OCI-M1 (cell line): ENCODE measurements at regions not wholly inside any gene's neighbourhood (a gene's known extent, or its start where the extent isn't known, plus 50 kb on each side); places are given as distances from the start of the nearest gene placed in this dataset.

Source experiments
- DNase-seq: peaks from one replicate; lab custom pipeline; 2025; lab: John Stamatoyannopoulos, UW

DNA sequence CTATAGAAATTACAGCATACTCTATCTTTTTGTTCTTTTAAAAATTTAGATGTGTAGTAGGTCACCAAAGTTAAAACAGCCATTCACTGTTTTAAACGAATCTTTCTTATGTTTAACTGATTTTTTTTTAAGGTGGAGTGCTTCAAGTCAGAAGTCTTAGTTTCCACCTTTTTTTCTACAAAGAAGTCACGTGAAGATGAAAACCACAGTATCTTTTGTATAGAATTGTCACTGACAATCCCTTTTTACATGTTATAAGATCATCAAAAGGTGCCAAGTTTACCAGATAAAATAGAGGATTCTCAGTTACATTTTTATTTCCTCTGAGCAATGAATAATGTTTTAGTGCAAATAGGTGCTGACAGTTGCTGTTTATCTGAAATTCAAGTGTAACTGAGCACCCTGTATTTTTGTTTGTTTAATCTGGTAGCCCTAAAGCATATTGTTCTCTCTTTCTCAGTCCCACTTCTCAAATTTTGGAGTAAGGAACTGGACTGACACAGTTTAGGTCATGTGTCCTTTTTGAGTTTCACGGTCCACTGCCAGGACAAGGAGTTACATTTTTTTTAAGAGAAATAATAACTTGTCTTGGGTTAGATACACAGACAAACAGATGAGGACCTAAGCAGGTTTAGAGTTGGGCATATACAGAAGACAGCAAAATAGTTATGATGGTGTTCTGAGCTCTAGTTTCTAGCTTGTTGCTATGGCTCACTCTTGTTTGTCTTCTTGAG is 233.2 kb upstream of the MBL2 start:
- DNase-seq, result peak; percentile 72

DNA sequence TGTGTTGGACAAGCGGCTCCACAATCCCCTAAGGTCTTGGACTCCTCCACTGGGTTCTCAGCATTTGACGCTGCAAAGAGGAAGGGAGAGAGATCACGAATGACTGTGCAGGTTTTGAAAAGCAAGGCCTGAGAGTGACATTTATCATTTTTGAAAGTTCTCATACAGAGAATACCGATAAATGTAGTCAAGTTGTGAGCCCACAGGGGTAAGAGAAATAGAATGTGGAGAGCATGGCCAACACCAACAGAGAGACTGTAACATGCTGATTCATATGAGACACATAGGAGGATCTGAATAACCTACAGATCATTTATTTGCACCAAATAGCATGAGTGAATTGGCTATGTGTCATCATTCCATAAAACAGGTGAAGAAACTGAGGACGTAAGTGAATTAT is 230.5 kb upstream of the MBL2 start:
- DNase-seq, result peak; percentile 91

DNA sequence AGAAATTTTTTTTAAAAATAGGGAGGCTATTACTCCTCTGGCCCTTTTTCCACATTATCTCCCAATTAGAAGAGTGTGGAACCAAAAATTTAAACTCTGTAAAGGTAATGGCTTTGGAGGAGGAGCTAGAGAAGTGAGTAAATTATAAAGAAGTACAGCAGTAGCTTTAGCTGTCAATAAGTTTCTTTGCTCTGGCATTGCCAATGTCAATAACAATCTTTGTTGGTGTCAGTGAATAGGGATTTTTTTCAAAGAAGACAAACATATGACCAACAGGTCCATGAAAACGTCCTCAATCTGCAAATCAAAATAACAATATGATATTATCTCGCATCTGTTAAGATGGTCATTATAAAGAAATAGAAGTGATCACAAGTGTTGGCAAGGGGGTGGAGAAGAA is 227.1 kb upstream of the MBL2 start:
- no peak for DNase-seq

DNA sequence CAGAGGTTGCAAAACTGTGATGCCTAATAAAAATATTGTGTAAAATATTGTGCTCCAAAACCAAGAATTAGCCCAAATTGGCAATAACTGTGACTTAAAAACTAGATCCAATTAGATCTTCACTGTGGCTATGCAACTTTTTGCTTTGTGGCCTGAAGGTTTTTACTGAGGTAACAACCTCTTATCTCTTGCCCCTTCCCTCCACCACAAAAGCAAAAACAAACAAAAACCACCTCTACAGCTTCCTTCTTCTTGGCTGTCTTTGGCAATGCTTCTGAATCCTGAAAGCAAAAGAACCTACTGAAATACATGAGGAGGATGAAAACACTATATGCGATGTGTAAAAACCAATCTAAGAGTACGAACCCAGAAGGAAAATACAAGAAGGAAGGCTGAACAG is 226.7 kb upstream of the MBL2 start:
- DNase-seq, result peak; percentile 77

DNA sequence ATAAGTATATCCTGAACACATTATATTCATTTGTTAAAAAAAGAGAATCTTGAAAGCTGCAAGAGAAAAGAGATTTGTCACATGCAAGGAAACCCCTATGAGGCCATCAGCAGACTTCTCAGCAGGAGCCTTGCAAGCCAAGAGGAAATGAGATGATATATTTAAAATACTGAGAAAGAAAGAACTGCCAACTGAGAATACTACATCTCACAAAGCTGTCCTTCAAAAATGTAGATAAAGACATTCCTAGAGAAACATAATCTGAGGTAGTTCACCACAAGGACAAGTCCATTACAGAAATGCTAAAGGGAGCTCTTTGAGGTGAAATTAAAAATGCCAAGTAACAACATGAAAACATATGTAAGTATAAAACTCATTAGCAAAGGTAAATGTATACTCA is 224.4 kb upstream of the MBL2 start:
- peak; percentile 45 for DNase-seq

DNA sequence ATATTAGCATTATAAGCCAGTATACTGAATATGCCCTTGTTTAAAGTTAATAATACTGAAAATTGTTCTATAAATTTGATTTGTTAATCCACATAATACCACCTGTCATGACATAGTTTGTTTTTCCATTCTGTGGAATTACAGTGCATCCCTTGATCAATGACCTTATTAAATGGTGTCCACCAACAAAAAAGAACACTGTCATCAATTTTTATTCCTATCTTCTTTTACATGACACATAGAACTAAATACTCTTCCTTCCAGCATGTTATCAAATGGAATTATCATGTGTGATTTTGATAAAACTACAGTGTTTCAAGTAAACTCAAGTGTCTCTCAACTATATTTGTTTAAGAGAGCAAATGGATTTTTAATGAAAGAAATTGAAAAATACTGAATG is 221.8 kb upstream of the MBL2 start:
- DNase-seq, result no peak

DNA sequence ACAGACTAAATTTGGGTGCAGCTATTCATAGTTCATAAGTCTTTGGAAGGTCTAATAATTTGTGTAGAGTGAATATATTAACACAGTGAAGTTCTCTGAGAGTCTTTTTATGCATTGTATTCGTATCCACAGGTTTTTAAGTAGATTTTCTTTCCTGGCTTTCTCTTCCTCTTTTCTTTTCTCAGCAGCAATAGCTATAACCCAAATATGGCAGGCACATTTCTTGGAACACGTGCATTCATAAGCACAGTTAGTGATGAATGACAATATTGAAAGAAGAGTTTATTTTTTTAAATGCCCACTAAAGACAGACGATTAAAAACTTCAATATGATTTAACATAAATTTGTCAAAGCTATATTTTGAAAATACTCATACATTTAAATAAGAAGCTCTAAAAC is 220.5 kb upstream of the MBL2 start:
- DNase-seq, result peak; percentile 21

DNA sequence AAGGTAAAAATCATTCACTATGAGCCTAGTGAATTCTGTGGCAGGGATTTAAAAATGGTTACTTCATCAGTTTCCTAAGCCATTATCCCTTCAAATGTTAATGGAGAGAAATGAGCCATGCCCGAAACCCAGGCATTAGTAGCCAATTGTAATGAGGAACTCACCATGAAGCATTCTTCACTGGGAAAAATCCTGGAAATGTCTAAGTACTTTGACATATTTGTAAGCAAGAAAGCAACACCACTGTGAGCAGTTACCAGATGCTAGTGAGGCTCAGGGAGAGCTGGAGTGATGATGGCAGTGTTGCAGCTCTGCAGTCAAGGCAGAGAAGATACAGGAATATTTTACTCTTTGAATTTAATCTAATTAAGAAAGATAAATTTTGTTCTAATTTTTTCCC is 220.0 kb upstream of the MBL2 start:
- no peak for DNase-seq

DNA sequence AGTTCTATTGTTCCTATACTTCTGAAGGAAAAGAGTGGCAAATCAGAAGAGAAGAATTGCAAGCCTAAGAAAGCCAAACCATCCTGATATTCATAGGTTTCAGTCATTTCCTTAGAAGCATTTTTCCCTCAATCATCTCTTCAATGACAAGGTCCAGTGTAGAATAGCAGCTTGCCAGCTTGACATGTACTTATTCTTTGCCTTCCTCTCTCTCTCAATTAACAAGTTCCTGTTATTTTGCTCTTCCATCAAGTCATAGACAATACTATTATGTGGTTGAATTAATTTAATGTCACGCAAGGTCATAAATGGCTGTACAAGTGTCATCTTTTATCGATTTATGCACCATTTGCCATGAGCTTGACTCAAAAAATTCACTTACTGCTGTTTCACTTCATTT is 216.3 kb upstream of the MBL2 start:
- no peak for DNase-seq

DNA sequence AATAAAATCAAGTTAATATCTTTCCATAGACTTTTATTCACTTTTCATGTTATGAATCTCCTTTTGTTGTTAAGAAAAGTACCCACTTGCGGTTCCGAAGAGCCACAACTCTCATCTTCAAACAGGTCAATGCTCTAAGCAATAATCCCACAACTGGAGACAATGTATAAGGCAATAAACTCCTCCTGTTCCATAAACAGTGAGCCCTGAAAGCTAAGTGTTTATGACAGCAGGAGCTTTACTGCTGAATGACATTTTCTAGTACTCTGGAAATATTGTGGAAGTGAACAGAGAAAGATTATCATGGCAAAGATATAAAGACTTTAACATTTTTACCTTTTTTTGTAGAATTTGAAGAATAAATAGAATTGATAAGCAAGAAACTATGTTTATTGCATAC is 213.5 kb upstream of the MBL2 start:
- DNase-seq, result no peak

DNA sequence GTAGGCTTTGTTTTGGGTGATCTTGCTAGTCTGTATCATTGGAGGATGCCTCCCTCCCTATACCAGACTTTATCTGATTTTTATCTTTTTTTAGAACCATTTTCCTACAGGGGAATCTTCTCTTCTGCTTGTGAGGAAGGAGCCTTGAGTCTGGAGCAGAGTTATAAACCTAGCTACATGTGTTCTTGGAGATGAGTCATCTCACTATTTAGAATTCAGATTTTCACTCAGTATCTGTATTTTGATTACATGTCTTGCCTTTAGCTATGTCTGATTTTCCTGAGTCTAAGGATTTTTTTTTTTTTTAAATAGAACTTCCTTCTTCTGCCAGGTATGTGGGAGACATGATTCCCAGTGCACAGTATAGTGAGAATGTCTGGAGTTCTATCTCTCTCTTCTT is 211.6 kb upstream of the MBL2 start:
- peak; percentile 11 for DNase-seq

DNA sequence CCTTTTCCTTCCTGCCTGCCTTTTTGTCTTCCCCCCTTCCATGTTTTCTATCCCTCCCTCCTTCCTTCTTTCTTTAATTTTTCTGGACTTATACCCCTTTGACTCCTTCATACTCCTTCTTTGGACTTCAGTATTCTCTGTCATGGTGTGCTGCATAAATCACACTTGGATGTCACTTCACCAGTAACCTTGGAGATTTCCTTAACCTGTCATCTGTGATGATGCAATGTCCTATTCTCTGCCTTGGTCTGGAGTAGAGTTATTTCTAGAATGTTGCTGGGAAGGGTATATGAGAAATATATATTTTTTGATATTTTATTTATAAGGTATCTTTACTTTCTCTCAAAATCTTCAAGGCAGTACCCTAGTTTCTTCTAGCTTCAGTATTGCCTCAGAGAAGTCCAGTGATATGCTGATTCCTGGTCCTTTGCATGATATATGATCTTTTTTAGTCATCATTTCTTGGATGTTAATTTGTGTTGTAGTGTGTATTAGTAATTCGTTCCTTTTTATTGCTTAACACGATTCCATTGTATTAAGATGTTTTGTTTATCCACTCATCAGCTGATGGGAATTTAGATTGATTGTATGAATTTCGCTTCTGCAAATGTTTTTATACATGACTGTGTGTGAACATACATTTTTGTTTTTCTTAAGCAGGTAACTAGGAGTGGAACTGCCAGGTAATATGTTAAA is 206.9 kb upstream of the MBL2 start:
- DNase-seq, result peak; percentile 49

DNA sequence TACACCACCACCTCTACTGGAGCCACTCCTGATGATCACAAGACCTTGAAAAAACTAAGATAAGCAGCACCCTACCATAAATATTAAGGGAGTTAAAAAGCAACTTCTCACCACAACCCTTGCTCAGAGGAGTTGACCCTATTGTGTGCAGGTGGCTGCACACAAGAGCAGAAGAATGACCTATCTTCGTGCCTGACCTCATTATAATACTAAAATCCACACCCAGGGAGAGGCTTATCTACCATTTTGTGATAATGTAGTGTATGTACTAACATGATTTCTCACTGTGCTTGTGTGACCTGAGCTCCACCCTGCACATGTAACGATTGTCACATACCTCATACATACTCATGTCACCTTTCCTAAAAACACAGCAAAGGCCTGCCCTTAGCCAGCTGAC is 205.0 kb upstream of the MBL2 start:
- no peak for DNase-seq

DNA sequence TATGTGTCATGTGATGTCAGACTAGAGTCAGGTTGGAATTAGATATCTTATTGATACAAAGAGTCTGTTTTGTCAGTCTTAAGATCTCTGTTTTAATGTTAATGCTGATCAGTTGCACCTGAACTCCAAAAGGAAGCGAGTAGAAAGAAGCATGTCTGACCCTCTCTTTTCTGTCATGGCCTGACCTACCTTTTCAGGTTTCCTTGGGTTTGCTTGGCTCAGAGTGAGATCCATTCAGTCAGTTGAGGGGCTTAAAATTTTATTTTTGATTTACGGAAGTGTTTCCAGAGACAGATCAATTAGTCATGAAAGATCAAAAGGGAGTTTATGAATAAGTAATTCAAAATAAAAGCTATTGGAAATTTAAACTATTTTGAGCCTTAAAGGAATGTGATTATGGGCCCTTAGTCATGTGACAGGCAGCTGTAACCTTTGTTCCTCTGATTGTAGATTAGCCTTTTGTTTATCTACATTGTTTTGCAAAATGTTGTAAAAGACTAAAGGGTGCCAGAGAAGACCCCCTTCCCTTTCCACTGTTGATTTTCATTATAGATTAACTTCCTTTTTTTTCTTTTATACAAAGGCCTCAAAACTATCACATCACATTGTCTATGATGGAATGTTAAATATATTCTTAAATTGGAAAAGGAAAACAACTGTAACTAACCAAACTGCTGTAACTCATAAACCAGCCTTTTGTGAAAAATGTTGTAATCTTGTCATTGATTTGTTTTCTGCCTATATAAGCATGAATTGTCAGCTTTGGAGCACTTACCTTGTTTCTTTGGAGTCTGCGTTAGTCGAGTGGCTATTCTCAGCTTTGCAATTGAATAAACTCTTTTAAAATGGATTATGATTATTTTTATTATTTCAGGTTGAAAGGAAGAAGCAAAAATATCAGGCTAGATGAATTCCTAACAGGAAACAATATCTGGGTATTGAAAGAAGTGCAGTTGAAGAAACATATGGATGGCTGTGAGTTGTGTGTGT is 195.5 kb upstream of the MBL2 start:
- DNase-seq, result no peak

DNA sequence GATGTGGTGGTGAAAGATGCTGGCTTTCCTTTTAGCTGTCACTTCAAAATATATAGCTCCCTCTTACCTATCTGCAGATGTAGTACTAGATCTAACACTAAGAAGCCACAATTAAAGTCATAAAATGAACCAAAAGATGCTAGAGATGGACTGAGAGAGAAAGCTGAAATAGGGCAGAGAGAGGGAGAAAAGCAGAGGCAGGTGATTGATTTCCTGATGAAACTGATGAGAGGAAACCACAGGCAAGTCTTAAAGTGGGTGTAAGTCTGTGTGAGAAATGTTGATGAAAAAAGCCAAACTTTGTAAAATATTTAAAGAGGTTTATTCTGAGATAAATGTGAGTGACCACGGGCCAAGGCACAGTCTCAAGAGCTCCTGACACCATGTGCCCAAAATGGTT is 194.3 kb upstream of the MBL2 start:
- DNase-seq, result no peak

DNA sequence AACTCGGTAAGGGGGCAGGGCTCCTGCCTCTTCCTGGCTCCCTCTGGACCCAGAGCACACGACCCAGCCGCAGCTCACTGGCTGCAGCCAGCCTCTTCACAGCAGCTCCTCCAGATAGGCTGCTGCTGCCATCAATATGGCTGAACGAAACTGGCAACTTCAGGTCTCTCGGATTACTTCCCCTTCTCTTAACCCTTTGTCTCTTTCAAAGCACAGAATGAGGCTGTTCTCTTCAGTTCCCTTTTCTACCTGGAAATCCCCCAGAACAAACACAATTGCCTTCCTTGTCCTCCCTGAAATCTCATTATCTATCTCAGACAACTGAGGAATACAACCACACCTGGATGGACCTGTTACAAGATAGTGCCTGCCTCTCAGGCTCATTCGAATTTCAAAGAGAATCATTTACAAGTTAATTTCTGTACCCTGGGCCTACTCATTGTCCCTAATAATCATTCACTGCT is 193.4 kb upstream of the MBL2 start:
- DNase-seq, result peak; percentile 24

DNA sequence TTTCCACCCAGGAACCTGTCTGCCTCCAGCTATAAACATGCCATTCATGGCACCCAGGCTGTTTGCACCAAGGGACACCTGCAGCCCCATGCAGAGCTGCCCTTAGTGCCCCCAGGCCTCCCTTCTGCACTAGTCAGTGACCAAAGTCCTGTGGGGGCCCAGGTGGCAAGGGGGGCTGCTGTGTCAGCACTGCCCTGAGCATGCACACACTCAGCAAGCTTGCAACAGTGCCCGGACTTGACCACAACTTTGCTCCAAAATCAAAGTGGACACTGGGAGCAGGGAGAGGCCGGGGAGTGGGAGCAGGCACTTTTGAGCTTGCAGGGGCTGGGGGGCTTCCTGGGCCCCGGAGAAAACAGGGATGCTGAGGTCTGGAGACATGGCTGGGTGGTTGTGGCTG is 192.9 kb upstream of the MBL2 start:
- DNase-seq, result no peak

DNA sequence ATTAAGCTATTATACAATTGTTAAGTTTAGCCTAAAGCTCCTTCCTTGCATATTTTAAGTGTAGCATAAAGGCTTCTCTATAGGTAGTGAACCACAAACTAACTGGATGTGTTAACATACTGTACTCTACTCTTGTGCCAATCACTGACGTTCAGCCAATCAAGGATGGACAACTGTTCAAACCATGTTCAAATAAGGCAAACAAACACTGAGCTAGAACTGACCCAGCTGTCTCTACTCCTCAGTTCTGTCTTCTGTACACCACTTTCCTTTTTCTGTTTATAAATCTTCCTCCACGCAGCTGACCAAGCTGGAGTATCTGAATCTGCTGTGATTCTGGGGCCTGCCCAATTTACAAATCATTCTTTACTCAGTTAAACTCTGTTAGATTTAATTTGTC is 188.7 kb upstream of the MBL2 start:
- DNase-seq, result no peak

DNA sequence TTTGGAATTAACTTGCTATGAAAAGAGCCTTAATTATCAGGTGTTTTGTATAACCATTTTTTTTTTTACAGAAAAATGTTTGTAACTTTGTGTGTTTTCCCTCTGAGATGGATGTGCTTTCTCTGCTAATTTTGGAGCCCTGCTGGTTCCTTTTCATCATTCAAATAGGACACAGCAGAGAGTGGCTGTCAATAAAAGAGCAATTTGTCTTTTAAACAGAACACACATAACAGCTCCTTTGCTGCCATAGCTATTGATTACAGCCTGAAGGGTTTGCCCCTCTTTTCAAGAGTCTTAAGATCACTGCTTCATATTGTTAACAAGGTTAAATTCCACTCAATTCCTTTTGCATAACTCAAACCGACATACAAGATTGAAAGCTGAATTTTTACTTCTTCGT is 187.2 kb upstream of the MBL2 start:
- DNase-seq, result no peak

DNA sequence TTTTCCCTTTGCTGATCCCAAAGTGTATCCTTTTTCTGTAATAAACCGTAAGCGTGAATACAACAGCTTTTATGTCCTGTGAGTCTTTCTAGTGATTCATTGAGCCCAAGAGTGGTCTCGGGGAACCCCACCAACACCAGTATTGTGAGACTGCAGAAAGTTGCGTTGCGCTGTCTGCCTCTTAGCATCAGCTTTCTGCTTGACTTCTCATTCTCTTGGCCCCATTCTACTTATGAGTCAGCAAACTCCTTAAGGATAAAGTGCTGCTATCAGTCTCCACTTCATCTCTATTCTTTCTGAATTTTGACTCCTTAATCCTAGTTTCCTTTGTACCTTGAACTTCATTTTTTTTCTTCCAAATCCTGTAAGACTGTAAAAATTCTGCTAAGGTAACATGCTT is 184.3 kb upstream of the MBL2 start:
- no peak for DNase-seq

DNA sequence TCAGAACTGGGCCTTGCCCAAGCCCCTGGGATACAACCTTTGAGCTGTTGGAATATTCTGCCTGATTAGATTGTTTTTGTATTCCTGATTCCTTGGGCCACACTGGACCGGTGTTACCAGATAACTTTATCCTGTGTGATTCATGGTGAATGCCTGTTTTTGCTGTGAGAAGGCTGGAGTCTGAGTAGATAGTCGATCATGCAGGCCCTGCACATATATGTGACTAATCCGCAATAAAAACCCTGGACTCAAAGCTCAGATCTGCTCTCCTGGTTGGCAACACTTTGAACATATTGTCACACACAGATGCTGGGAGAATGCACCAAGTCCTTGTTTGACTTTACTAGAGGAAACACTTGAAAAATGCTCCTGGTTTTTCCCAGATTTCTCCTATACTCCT is 183.9 kb upstream of the MBL2 start:
- DNase-seq, result no peak

DNA sequence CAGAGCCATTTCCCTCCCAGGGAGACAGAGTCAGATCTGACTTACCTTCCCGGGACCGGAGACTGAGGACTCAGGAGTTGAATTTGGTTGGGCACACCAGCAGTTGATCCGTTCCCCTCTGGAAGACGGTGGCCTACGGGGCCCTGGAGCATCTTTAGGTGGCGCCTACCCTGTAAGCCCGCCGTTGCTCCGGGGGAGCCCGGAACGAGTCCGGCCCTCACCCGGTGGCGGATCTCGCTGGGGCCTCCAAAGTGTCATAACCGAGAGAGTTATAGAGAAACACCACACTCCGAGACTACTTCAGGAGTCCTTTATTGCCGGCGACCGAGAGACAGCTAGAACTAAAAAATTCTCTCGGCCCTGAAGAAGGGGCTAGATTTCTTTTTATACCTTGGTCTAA is 182.8 kb upstream of the MBL2 start:
- no peak for DNase-seq

DNA sequence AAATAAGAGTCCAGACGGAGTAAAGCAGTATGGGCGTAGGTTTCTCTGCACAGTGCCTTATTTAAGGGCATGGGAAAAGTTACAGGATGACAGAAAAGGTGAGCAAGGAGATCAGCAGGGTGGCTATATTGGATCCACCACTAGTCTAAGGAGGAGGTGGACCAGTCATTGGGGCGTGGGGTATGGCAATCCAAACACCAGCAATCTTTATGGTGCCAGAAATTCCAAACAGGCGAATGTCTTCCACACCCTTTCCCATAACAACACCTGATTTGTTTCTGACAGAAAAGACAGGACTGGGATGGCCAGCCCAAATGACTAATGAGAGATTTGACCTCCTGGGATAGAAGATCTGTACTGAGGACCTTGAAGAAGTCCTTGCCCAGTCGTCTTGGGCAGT is 181.8 kb upstream of the MBL2 start:
- DNase-seq, result no peak
